ENCODE measurements at regions not wholly inside any gene's neighbourhood (a gene's known extent, or its start where the extent isn't known, plus 50 kb on each side); places are given as distances from the start of the nearest gene placed in this dataset.
A peak's percentile ranks its signal among the peaks of the same experiment; 100 is the strongest.

DNA sequence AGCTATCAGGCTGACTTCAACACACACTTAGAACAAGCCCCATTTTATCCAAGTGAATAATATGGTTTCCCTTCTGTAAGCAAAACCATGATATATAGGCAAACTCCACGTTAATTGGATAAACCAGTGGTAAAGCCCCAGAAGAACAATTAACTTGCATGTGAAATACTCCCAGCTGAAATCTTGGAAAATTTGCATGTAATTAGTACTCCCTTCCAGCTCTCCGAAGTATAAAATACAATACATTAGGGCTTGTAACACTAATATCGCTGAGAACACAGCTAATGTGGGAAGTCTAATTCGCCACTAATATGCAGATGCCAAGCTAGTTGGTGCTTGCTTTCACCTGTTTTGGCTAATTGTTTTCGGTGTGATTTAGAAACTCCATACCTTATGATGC is 859.0 kb upstream of the AUTS2 start:
- intact Hi-C loops (cut with micrococcal nuclease; ENCODE audit: unreplicated experiment): loop anchor here (10.0 kb wide), 1 partner anchor 125 kb away; no protein-coding TSS in a partner anchor
- TF ChIP-seq, protein P1, sequence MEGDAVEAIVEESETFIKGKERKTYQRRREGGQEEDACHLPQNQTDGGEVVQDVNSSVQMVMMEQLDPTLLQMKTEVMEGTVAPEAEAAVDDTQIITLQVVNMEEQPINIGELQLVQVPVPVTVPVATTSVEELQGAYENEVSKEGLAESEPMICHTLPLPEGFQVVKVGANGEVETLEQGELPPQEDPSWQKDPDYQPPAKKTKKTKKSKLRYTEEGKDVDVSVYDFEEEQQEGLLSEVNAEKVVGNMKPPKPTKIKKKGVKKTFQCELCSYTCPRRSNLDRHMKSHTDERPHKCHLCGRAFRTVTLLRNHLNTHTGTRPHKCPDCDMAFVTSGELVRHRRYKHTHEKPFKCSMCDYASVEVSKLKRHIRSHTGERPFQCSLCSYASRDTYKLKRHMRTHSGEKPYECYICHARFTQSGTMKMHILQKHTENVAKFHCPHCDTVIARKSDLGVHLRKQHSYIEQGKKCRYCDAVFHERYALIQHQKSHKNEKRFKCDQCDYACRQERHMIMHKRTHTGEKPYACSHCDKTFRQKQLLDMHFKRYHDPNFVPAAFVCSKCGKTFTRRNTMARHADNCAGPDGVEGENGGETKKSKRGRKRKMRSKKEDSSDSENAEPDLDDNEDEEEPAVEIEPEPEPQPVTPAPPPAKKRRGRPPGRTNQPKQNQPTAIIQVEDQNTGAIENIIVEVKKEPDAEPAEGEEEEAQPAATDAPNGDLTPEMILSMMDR (conservative IDR thresholded peaks at IDR 0.05; ENCODE audit: low read depth, low read length): no peak
- TF ChIP-seq EZH2 (IDR thresholded peaks at IDR 0.05; ENCODE audit: borderline replicate concordance, low read depth, low read length, poor library complexity, severe bottlenecking): no peak
- POLR2A ChIA-PET (ENCODE audit: low non-redundant PET): no interaction called here
- peaks cover 13% of the 10 kb centered on the region for H3K4me1 ChIP-seq (ENCODE audit: insufficient read depth, low read length, poor library complexity, severe bottlenecking)
- no peaks in the 10 kb centered on the region for H3K36me3 ChIP-seq (ENCODE audit: insufficient read depth, low read length, poor library complexity, severe bottlenecking)
- no peaks in the 10 kb centered on the region for H3K27me3 ChIP-seq (replicated peaks; ENCODE audit: insufficient read depth, low read depth, low read length, poor library complexity)
- BruUV-seq (replicated peaks): no TSS peak
- CTCF ChIA-PET: no interaction called here
- peak overlapping the region; percentile 1 for H3K4me3 ChIP-seq (ENCODE audit: low read depth, low read length, poor library complexity, severe bottlenecking)
- peak; percentile 14 for DNase-seq (ENCODE audit: low spot score)
- H3K27ac ChIP-seq (ENCODE audit: low read depth, low read length, poor library complexity, severe bottlenecking): no peak overlapping the region
- no peaks in the 10 kb centered on the region for H3K9me3 ChIP-seq (ENCODE audit: low read depth, low read length, poor library complexity, severe bottlenecking)

DNA sequence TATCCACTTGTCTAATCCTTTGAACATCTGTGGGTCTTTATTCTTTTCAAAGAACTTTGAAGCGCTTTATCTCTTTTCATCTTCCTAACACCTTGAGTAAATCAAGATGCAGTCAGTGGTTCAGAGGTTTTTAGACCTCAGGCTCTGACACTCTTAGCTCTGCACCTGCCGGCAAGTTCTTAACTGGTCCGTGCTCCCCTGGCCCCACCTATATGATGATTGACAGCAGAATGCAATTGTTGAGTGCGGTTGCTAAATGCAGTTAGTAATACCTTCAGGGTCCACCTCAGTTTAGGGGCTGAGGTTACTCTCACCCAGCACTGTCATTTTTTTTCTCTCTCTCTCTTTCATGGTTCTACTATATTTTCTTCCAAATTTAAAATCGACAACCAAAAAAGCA is 854.2 kb upstream of the AUTS2 start:
- DNase-seq (ENCODE audit: low spot score): no peak
- TF ChIP-seq, protein P1 (conservative IDR thresholded peaks at IDR 0.05; ENCODE audit: low read depth, low read length): no peak
- TF ChIP-seq EZH2 (IDR thresholded peaks at IDR 0.05; ENCODE audit: borderline replicate concordance, low read depth, low read length, poor library complexity, severe bottlenecking): no peak
- POLR2A ChIA-PET (ENCODE audit: low non-redundant PET): no interaction called here
- Histone ChIP-seq H3K4me1 (ENCODE audit: insufficient read depth, low read length, poor library complexity, severe bottlenecking) (peaks cover 10% of the 10 kb centered on the region), H3K36me3 (ENCODE audit: insufficient read depth, low read length, poor library complexity, severe bottlenecking) (no peaks in the 10 kb centered on the region), H3K9me3 (ENCODE audit: low read depth, low read length, poor library complexity, severe bottlenecking) (no peaks in the 10 kb centered on the region), H3K4me3 (ENCODE audit: low read depth, low read length, poor library complexity, severe bottlenecking) (no peak overlapping the region), H3K27me3 (replicated peaks; ENCODE audit: insufficient read depth, low read depth, low read length, poor library complexity) (no peaks in the 10 kb centered on the region), H3K27ac (ENCODE audit: low read depth, low read length, poor library complexity, severe bottlenecking) (no peak overlapping the region)
- CTCF ChIA-PET: no interaction called here
- BruUV-seq (replicated peaks): no TSS peak
- intact Hi-C loops (cut with micrococcal nuclease; ENCODE audit: unreplicated experiment): no loop called here

DNA sequence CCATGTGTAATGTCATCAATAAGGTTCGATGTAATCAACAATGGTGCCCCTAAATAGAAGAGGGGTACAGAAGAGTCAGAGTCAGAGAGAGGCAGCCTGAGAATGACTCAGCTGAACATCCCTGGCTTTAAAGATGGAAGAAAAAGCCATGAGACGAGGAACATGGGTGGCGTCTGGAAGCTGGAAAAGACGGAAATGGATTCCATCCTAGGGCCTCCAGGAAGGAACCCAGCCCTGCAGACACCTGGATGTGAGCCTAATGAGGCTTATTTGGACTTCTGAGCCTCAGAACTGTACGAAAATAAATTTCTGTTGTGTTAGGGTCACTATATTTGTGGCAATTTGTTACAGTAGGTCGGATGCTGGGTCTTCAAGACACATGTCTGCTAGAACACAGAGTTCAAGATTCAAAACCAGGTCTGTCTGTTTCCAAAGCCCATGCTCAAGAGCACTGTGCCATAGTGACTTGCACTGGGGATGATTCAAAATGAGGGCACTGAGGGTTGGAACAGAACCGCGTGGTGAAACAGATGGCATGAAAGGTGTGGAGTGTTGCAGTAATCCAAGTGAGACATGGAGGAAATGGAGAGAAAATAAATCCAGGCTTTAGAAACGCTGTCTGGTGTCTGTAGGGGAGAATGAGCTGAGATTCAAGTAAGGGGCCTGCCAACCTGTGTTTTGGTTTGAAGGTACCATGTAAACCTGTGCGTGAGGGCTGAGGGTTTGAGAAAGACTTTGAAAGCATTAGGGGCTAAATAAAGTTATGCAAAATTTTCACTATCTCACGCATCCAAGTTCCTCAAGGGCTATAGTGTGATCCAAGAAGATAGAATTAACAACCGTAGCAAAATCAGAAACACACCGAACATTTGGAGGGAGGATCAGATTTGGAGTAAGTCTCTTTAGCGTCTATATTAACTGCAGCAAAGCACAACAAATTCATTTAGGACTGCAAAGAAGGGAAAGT is 849.1 kb upstream of the AUTS2 start:
- POLR2A ChIA-PET (ENCODE audit: low non-redundant PET): no interaction called here
- Histone ChIP-seq H3K27me3 (replicated peaks; ENCODE audit: insufficient read depth, low read depth, low read length, poor library complexity) (no peaks in the 10 kb centered on the region), H3K27ac (ENCODE audit: low read depth, low read length, poor library complexity, severe bottlenecking) (no peak overlapping the region), H3K9me3 (ENCODE audit: low read depth, low read length, poor library complexity, severe bottlenecking) (no peaks in the 10 kb centered on the region), H3K36me3 (ENCODE audit: insufficient read depth, low read length, poor library complexity, severe bottlenecking) (no peaks in the 10 kb centered on the region), H3K4me3 (ENCODE audit: low read depth, low read length, poor library complexity, severe bottlenecking) (no peak overlapping the region), H3K4me1 (ENCODE audit: insufficient read depth, low read length, poor library complexity, severe bottlenecking) (no peaks in the 10 kb centered on the region)
- no peak for DNase-seq (ENCODE audit: low spot score)
- intact Hi-C loops (cut with micrococcal nuclease; ENCODE audit: unreplicated experiment): no loop called here
- TF ChIP-seq EZH2 (IDR thresholded peaks at IDR 0.05; ENCODE audit: borderline replicate concordance, low read depth, low read length, poor library complexity, severe bottlenecking): no peak
- TF ChIP-seq, protein P1 (conservative IDR thresholded peaks at IDR 0.05; ENCODE audit: low read depth, low read length): no peak
- CTCF ChIA-PET: no interaction called here
- BruUV-seq (replicated peaks): no TSS peak

All from A673 (cell line).